RWPE2 (cell line): ENCODE measurements at regions not wholly inside any gene's neighbourhood (a gene's known extent, or its start where the extent isn't known, plus 50 kb on each side); places are given as distances from the start of the nearest gene placed in this dataset.

Experiments
- ATAC-seq: fragments of 200-7000 bp; cut with Tn5 transposase; 3 replicates; pipeline ENCODE4 v1.9.1; 2021; ENCODE audit warnings: low read depth
- DNase-seq: peaks from one replicate; pipeline ENCODE4 v3.0.0-alpha.2; 2020; ENCODE audit warnings: low spot score
- H3K27ac ChIP-seq: fragments of 450-650 bp; 2 replicates; pipeline ENCODE4 v1.5.1; 2017; ENCODE audit warnings: mild to moderate bottlenecking; ENCODE audit not compliant: poor library complexity, severe bottlenecking
- H3K27me3 ChIP-seq: fragments of 250-450 bp; sonication (Bioruptor Pico); 2 replicates; pipeline ENCODE4 v1.5.1; 2021; ENCODE audit warnings: mild to moderate bottlenecking, moderate library complexity; ENCODE audit not compliant: insufficient read depth, poor library complexity, severe bottlenecking
- H3K36me3 ChIP-seq: fragments of 250-450 bp; sonication (Bioruptor Pico); 2 replicates; pipeline ENCODE4 v1.5.1; 2020; ENCODE audit warnings: low read depth, mild to moderate bottlenecking, moderate library complexity
- H3K4me1 ChIP-seq: fragments of 250-450 bp; sonication (Bioruptor Pico); 2 replicates; pipeline ENCODE4 v1.5.1; 2021; ENCODE audit warnings: mild to moderate bottlenecking, moderate library complexity; ENCODE audit not compliant: insufficient read depth, poor library complexity, severe bottlenecking
- H3K4me3 ChIP-seq: fragments of 250-450 bp; sonication (Bioruptor Pico); 2 replicates; pipeline ENCODE4 v1.5.1; 2021; ENCODE audit warnings: mild to moderate bottlenecking, moderate library complexity; ENCODE audit not compliant: severe bottlenecking
- H3K9me3 ChIP-seq: fragments of 250-450 bp; sonication (Bioruptor Pico); 2 replicates; pipeline ENCODE4 v1.5.1; 2021; ENCODE audit warnings: mild to moderate bottlenecking, moderate library complexity; ENCODE audit not compliant: severe bottlenecking
- TF ChIP-seq, protein P1 (sequence below): fragments of 450-650 bp; IDR thresholded peaks from one replicate; pipeline ENCODE4 v1.5.1; 2017; ENCODE audit warnings: mild to moderate bottlenecking, moderate library complexity; ENCODE audit not compliant: poor library complexity, severe bottlenecking

DNA sequence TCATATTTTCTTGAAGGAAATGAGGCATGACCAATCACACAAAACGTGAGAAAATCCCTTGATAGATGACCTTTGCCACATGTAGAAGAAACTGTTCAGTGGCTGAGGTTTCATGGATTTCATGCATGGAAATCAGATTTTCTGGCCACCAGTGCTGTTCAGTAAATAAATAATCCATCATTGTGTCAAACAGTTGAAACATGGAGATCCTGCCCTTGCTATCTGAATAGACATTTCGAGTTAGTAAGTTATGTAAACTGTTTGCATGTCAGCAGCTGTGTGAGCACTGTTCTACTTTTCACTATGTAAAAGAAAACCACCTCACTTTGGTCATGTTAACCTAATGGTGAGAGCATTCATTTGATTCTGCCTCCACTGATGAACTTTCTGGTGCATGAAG lies 793.9 kb upstream of the EPHA7 start:
- Histone ChIP-seq H3K27ac (no peak overlapping the region), H3K9me3 (no peaks in the 10 kb centered on the region), H3K27me3 (peaks cover 3% of the 10 kb centered on the region), H3K4me1 (no peaks in the 10 kb centered on the region), H3K4me3 (no peak overlapping the region), H3K36me3 (no peaks in the 10 kb centered on the region)
- DNase-seq (no peak), ATAC-seq (no peak)
- TF ChIP-seq, protein P1, sequence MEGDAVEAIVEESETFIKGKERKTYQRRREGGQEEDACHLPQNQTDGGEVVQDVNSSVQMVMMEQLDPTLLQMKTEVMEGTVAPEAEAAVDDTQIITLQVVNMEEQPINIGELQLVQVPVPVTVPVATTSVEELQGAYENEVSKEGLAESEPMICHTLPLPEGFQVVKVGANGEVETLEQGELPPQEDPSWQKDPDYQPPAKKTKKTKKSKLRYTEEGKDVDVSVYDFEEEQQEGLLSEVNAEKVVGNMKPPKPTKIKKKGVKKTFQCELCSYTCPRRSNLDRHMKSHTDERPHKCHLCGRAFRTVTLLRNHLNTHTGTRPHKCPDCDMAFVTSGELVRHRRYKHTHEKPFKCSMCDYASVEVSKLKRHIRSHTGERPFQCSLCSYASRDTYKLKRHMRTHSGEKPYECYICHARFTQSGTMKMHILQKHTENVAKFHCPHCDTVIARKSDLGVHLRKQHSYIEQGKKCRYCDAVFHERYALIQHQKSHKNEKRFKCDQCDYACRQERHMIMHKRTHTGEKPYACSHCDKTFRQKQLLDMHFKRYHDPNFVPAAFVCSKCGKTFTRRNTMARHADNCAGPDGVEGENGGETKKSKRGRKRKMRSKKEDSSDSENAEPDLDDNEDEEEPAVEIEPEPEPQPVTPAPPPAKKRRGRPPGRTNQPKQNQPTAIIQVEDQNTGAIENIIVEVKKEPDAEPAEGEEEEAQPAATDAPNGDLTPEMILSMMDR: no peak

DNA sequence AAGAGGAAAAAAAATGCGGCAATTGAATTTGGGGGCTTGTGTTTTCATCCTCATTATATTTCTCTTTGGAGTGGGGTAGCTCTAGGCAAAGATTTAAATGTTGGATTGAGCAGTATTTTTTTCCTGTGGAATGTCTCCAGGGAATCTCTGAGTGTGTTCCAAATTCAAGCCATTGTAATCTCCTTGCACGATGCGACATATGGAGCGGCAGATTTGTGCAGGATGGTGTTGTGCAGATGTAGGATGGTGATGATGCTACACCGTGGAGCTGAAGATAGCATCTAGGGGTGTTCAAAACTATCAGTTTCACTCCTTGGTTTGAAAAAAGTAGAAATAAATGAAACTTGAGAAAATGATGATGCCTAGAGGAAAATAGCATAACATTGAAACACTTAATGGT lies 777.5 kb upstream of the EPHA7 start:
- DNase-seq: no peak
- H3K27me3 ChIP-seq: peaks cover 3% of the 10 kb centered on the region
- H3K9me3 ChIP-seq: no peaks in the 10 kb centered on the region
- no peak overlapping the region for H3K27ac ChIP-seq
- TF ChIP-seq, protein P1: no peak
- H3K4me1 ChIP-seq: no peaks in the 10 kb centered on the region
- no peak overlapping the region for H3K4me3 ChIP-seq
- no peak for ATAC-seq
- no peaks in the 10 kb centered on the region for H3K36me3 ChIP-seq

DNA sequence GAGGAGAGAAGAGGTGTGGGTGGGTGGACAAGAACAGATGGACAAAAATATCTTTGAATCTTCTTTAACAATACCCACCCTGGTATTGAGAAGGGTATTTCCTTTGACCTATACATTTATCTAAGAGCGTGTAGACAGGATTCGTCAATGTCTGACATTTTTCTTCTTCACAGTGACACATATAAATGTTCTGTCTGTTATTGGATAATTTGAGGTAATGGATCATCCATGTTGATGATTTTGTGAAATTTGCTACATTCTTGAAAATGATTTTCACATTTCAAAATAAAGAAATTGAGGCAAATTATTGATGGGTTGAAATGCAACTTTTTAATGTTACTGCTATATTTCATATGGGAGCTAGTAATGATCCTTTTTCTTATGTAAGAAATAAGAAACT lies 770.7 kb upstream of the EPHA7 start:
- no peak overlapping the region for H3K27ac ChIP-seq
- no peaks in the 10 kb centered on the region for H3K27me3 ChIP-seq
- no peaks in the 10 kb centered on the region for H3K36me3 ChIP-seq
- H3K9me3 ChIP-seq: no peaks in the 10 kb centered on the region
- no peaks in the 10 kb centered on the region for H3K4me1 ChIP-seq
- ATAC-seq (no peak), DNase-seq (no peak)
- TF ChIP-seq, protein P1: no peak
- no peak overlapping the region for H3K4me3 ChIP-seq

DNA sequence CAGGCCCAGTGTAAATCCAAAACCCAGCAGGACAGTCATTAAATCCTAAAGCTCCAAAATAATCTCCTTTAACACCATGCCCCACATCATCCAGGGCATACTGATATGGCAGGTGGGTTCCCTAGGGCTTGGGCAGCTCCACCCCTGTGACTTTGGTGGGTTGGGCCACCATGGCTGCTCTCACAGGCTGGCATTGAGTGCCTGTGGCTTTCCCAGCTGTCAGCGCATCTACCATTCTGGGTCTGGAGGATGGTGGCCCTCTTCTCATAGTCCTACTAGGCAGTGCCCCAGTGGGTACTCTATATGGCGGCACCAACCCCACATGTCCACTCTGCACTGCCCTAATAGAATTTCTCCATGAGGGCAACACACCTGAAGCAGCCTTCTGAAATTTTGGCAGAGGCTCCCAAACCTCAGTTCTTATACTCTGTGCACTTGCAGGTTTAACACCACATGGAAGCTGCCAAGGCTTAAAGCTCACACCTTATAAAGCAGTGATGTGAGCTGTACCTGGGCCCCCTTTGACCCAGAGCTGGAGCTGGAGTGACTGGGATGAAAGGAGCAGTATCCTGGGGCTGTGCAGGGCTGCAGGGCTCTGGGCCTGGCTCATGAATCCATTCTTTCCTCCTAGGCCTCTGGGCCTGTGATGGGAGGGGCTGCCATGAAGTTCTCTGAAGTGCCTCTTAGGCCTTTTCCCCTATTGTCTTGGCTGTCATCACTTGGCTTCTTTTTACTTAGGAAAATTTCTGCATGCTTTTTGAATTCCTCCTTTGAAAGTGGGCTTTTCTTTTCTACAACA lies 765.5 kb upstream of the EPHA7 start:
- Histone ChIP-seq H3K4me1 (no peaks in the 10 kb centered on the region), H3K9me3 (no peaks in the 10 kb centered on the region), H3K4me3 (no peak overlapping the region), H3K27me3 (no peaks in the 10 kb centered on the region), H3K36me3 (no peaks in the 10 kb centered on the region), H3K27ac (no peak overlapping the region)
- DNase-seq (no peak), ATAC-seq (no peak)
- TF ChIP-seq, protein P1: no peak

DNA sequence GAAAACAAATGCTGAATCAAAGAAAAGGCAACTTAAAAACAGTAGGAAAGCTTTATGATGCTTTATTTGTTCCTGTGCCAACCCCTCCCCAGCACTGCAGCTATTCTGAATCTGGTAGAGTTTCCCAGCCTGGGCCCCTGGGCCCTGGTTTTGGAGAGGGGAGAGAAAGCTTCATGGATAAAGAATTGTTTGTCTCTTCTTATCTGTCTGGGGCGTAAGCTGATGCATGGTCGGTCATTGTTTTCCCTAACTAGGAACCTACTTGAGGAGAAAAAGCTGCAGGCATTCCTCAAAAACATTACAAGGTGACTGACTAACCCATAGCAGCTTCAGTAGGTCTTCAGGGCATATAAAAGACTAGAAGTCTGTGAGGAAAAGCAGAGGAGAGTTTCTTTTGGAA lies 758.1 kb upstream of the EPHA7 start:
- Histone ChIP-seq H3K4me3 (no peak overlapping the region), H3K27ac (no peak overlapping the region), H3K27me3 (no peaks in the 10 kb centered on the region), H3K4me1 (no peaks in the 10 kb centered on the region), H3K9me3 (no peaks in the 10 kb centered on the region), H3K36me3 (no peaks in the 10 kb centered on the region)
- no peak for DNase-seq
- TF ChIP-seq, protein P1: no peak
- no peak for ATAC-seq
